Activated CD4-positive, CD25-positive, alpha-beta regulatory T cell treated with anti-CD3 and anti-CD28 coated beads, Interleukin-2, amount 50 U/mL, for 72 hours (primary cell): ENCODE measurements at regions not wholly inside any gene's neighbourhood (a gene's known extent, or its start where the extent isn't known, plus 50 kb on each side); places are given as distances from the start of the nearest gene placed in this dataset.
"Not testable (repeated sequence)": the region's sequence is repeated elsewhere in the genome, so short reads cannot be mapped to it uniquely, and the experiment has no call there.

ENCODE experiments used
- DNase-seq: peaks from one replicate; pipeline ENCODE4 v3.0.0; 2021

DNA sequence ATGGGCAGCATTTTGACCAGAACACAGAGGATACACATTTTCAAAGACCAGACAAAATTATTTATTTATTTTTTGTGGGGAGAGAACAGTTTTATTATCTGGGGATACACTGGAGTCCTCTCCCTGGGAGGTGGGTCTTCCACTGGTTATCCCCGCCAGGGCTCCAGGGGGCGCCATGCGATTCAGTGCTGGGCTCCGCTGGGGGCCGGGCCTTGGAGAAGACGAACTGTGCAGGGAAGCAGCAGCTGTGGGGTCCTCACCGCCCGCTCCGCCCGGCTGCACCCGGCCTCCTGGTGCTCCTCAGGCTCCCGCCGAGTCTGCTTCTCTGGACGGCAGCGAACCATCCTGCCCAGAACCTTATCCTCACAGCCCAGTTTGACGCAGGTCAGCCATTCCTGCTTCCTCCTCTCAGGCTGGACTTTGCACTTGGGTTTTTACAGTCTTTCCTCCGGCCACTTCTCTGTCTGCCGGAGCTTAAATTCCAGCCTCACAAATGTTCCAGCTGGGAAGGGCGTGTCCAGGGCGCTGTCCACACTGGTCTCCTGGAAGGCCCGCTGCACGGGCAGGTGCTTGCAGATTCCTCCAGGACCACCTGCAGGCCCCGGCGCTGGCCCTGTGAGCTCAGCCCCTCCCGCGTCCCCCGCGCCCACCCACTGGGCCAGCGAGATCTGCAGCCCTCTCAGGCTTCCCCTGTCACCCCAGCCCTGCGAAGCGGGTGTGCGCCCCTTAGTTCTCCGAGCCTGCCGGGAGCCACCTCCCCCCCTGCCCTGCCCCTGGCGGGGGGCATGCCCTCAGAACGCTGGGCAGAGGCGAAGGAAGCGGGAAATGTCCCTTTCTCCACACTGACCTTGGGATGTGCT is 1830.0 kb upstream of the DEFB115 start:
- no peak for DNase-seq

GRCh38 chr20:29430531-29430930 is 1826.9 kb upstream of the DEFB115 start:
- no peak for DNase-seq

GRCh38 chr20:29440721-29441120 is 1816.7 kb upstream of the DEFB115 start:
- not testable (repeated sequence) for DNase-seq

DNA sequence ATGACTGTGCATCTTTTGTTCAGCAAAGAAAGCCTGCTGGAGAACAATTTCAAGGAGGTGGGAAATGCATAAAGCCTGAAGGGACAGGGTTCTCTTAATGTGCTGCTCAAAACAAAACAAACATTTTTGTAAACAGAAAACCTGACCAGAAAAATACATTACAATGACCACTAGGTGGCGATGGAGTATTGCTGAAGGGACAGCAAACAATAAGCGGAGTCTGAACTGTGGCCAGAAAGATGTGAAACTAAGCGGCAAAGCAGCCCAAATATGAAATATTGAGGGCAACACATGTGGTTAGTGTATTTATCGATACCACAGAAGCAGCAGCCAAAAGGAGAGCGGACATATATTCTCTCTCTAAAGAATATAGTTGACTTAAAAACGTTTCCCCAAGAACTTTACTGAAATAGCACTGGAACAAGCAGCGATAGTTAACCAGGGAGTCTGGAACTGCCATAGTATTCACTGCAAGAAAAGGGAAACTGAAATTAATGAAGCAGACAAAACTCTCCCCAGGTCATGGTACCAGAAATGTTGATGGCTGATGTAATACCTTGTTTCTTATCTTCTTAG is 1814.2 kb upstream of the DEFB115 start:
- DNase-seq: not testable (repeated sequence)

DNA sequence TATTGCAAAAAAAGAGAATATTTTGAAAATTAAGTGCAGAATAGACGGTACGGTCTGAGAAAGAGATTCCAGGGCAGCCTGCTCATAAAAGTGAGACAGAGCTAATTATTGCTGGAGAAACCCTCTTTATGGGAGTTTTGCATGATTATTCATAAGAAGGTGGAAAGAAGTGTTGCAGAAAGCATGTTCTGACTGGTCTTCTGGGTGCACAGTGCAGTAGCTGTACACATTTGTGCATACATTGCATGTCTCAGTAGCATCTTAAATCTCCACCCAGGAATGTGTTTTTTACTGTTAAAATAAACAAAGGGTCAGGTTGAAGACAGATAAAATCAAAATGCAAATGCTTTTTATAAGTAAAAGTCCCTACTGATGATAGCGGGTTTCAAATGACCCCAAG is 1813.6 kb upstream of the DEFB115 start:
- DNase-seq: no peak

DNA sequence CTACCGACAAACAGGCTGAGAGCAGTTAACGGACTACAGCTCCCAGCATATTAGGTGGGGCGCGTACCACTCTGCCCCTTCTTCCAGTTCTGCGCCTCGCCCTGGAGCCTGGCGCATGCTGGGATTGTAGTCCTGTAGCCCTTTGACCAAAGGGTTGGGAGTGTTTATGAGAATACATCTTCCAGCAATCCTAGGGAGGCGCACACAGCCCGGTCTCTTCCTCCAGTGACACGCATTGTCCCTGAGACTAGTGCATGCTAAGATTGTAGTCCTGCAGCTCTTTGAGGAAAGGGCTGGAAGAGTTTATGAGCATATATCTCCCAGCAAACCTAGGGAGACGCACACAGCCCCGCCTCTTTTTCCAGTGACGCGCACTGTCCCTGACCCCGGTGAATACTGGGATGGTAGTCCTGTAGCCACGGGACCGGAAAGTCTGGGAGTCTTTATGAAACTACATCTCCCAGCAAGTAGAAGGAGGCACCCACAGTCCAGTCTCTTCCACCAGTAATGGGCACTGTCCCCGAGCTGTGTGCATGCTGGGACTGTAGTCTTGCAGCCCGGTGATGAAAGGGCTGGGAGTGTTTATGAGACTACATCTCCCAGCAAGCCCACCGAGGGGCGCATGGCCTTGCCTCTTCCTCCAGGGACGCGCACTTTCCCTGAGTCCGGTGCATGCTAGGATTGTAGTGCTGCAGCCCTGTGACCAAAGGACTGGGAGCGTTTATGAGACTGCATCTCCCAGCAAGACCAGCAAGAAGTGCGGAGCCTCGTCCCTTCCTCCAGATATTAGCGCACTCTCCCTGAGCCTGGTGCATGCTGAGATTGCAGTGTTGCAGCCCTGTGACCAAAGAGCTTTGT is 1812.2 kb upstream of the DEFB115 start:
- not testable (repeated sequence) for DNase-seq

- not testable (repeated sequence) for DNase-seq
Measured at GRCh38 chr20:29447517-29448484, 1809.7 kb upstream of the DEFB115 start.

DNA sequence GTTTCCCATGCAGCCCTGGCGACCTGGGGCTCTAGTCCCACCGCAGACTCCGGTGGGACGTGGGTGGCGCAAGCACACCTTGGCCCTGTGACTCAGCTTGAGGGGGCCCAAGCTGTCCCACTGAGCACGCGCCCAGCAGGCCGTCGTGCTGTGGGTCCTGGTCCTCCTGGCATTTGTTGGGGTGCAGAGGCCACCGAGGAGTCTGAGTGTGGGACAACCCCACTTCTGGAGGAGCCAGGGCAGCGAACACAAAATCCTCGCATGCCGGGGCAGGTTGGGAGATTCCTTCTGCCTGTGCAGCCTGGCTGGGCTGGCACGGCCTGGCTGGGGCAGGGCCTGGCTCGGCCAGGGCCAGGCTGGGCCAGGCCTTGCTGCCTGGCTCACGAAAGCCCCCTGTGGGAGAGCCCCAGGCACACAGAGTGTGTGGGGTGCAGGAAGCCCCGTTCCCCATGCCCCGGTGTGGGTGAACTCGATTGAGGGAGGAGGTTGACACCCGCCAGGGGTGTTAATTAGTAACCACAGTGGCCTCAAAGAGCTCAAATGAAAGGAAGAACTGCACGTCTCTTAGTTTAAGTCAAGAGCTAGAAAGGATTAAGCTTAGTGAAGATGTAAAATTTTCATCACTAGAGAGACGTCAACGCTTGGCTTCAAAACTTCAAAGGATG is 1808.5 kb upstream of the DEFB115 start:
- DNase-seq: no peak

DNA sequence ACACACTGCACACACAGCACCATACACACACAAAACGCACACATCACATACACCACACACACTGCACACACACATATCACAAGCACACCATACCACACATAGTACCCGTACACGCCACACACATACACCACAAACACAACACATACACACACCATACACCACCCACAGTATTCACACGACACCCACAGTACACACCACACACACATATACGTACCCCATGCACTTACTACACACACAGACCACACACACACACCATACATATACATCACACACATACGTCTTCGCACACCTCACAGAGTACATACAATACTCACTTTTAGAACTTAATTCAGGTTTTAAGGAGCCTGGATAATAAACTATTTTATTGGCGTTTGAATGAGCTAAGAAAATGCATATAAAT is 1805.3 kb upstream of the DEFB115 start:
- DNase-seq: no peak

DNA sequence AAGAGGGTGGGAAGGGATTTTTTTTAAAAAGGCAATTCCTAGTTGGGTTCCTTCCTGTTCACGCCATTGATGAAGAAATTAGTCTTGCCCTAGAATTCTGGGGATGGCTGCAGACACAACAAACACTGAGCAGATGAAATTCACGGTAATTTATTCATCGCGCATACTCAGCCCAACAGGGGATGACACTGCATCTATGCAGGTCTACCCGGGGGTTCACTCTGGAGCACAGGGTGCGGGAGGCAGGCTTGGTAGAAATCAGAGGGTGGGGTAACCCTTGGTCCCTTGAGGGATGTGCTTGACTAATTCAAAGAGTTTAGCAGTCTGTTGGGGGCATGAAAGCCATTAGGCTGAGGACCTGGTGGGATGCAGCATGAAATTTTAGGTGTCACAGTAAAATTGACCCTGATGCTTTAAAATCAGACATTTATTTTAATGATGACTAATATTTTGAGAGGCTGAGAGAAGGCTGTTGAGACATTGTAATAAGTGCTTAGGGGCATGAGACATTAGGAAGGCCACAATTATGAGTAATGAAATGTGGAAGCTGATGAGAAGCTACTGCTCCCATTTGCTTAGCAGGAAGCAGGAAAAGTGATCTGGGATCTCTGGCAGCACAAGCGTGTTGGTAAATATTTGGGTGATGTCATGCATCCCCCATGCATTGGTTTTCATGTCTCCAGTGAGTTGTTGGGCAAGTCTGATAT is 1800.3 kb upstream of the DEFB115 start:
- DNase-seq: not testable (repeated sequence)

- DNase-seq: no peak
Measured at GRCh38 chr20:29472606-29473005, 1784.9 kb upstream of the DEFB115 start.

GRCh38 chr20:29492840-29493239 is 1764.6 kb upstream of the DEFB115 start:
- not testable (repeated sequence) for DNase-seq

DNA sequence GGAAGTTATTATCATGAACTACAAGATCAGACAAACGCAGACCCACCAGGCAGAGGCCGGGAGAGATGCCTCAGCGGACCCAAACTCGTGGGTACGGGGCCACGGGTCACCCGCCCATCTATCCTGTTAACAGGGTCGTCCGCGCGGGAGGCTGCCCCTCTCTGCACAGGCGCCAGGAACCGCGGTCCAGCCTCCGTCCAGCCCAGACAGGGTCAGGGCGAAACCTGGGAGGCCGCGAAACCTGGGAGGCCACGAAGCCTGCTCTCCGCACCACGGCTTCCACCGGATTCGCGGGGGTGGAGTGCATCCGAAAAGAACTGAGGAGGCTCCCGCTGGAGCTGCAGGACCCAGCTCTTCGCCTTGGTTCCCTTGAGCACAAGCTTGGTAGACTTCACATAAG is 1760.7 kb upstream of the DEFB115 start:
- DNase-seq: not testable (repeated sequence)

DNA sequence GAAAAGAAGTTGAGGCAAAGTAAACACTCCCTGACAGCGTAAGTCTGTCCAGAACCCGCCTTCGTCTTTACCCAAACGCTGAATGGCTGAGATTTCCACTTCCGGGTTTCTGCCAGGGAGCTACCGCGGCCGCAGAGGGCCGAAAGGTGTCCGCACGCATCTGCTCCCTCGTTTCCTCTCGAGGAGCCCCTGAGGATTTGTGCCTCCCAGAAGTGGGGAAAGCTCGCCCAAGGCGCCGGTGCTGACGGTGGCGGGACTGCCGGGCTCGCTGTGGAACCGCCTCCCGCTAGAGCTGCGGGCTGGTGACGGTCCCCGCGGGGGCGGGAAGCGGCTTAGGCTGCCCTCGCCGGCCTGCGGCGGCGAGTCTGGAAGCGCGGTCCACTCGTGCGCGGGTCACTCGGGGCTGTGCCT is 1760.2 kb upstream of the DEFB115 start:
- DNase-seq: no peak

DNA sequence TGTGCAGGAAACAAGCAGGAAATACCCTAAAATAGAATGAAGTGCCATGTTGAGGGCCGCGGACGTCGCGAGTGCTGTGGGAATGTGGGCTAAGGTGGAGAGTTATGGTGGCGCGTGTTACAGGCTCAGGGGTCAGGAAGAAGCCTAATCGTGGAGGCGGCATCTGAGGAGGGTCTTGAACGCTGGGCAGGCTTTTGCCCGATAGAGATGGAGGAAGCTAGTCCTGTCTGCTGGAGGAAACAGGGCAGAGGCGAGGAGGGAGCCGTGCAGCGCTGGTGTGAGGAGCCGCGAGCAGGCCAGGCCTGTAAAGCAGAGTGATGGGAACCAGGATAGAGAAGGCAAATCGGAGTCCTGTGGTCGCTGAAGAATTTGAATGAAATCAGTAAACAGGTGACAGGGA is 1759.8 kb upstream of the DEFB115 start:
- DNase-seq: peak; percentile 30

DNA sequence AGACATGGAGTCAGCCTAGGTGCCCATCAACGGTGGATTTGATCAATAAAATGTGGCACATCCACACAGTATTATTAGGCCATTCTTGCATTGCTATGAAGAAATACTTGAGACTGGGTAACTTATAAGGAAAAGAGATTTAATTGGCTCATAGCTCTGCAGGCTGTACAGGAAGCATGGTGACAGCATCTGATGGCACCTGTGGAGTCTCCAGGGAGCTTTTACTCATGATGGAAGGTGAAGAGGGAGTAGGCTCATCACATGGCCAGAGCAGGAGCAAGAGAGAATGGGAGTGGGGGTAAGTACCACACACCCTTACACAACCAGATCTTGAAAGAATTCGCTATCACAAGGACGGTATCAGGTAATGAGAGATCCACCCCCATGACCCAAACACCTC is 1756.7 kb upstream of the DEFB115 start:
- peak; percentile 31 for DNase-seq

DNA sequence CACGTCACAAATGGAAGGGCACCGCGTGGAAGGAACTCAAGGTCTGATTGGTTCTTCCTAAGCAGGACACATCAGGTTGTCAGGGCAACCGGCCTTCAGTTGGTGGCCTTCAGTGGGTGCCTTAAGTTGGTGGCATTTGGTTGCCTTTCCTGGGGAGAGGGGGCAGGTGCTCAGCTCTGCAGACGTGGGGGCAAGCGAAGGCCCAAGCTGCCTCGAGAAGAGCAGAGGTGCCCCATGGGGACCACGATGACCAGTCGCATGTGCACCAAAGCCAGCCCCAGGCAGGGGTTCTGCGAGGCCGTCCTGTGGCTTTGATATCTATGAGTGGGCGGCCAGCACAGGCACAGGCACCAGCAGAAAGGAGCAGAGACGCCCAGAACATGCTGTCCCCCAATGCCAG is 1742.8 kb upstream of the DEFB115 start:
- not testable (repeated sequence) for DNase-seq

DNA sequence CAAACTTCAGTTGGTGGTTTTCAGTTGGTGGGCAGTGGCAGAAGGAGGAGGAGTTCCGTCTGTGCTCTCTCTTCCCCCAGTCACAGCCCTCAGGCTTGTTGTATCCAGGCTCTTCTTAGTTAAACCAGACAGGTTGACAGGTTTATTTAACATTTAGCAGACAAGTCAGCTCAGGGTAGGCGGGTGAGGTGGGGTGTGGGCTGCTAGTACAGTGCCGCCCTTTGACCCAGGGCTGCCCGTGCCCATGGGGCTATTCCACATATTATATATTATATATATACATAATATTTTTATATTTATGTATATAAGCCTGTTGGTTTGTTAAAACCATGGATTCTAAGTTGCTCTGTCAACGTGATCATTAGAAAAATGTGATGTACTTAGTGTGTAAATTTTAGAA is 1740.6 kb upstream of the DEFB115 start:
- DNase-seq: not testable (repeated sequence)

DNA sequence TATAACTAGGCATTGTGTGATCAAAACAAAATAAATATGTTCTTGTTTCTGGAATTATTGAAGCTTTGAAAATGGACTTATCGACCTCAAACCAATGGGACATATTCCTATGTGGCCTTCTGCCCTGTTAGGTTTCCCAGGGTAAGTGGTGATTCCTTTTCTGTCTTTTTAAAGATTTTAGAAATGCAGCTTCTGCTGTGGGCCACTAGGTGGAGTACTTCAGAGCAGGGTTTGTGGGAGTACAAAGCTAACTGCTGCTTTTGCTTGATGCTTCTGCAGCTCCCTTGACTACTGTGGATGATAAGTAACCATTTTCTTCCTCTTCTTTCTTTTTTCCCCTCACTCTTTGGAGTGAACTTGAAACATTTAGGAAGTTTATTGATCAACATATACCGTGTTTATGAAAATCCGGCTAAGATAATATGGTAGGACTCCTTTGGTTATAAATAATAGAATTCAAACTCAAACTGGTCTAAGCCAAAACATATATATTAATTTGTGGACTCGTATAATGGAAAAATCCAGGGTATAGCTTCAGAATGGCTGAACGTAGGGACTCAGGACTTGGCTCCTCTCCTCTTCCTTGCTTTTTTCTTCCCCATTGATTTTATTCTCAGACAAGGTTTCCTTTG is 1737.7 kb upstream of the DEFB115 start:
- DNase-seq: not testable (repeated sequence)

DNA sequence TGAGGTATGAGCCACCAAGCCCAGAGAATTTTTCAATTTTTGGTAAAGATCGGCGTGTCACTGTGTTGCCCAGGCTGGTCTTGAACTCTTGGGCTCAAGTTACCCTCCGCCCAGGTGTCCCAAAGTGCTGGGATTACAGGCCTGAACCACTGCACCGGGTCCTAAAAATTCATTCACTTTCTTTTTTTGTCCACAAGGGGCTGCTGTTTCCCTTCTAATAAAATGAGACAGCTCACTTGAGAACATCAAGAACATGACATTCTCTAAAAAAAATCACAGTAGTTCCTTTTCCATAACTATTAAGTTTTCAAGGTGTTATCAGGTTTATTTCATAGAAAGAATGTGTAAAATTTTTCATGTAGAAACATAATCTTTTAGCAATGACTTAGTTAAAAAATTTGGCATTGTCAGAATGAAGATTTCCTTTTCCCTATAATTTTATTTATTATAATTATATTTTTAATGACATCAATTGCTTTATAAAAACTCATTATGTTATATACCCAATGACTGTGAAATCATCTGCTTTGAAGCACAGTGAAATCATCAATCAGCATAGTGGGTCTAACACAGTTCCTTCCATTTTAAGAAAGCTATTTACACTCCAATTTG is 1723.8 kb upstream of the DEFB115 start:
- not testable (repeated sequence) for DNase-seq
